Pons (tissue), 1 donor: ENCODE measurements at regions not wholly inside any gene's neighbourhood (a gene's known extent, or its start where the extent isn't known, plus 50 kb on each side); places are given as distances from the start of the nearest gene placed in this dataset.
"Not testable (repeated sequence)": the region's sequence is repeated elsewhere in the genome, so short reads cannot be mapped to it uniquely, and the experiment has no call there.

Experiments used
- DNase-seq: peaks from one replicate; pipeline ENCODE4 v3.0.0-alpha.2; 2016; ENCODE audit warnings: low spot score

- no peak for DNase-seq
Observed at GRCh38 chr2:58354230-58354629, 113.1 kb upstream of the FANCL start.

GRCh38 chr2:58350484-58350883 is 109.4 kb upstream of the FANCL start:
- no peak for DNase-seq

GRCh38 chr2:58347810-58348209 is 106.7 kb upstream of the FANCL start:
- DNase-seq: no peak

- DNase-seq: no peak
Observed at GRCh38 chr2:58341047-58341446, 99.9 kb upstream of the FANCL start.

- no peak for DNase-seq
Observed at GRCh38 chr2:58339548-58340243, 98.6 kb upstream of the FANCL start.

GRCh38 chr2:58336416-58336815 is 95.3 kb upstream of the FANCL start:
- DNase-seq: peak; percentile 25

- DNase-seq: no peak
Observed at GRCh38 chr2:58334414-58334813, 93.3 kb upstream of the FANCL start.

GRCh38 chr2:58325296-58325895 is 84.3 kb upstream of the FANCL start:
- not testable (repeated sequence) for DNase-seq

GRCh38 chr2:58319481-58319880 is 78.4 kb upstream of the FANCL start:
- DNase-seq: no peak

GRCh38 chr2:58318949-58319348 is 77.8 kb upstream of the FANCL start:
- not testable (repeated sequence) for DNase-seq

- DNase-seq: no peak
Observed at GRCh38 chr2:58313926-58314325, 72.8 kb upstream of the FANCL start.

- no peak for DNase-seq
Observed at GRCh38 chr2:58308435-58308834, 67.3 kb upstream of the FANCL start.

GRCh38 chr2:58304843-58305242 is 63.7 kb upstream of the FANCL start:
- no peak for DNase-seq

- DNase-seq: no peak
Observed at GRCh38 chr2:58299123-58299522, 58.0 kb upstream of the FANCL start.

- DNase-seq: peak; percentile 80
Observed at GRCh38 chr2:58293056-58293455, 51.9 kb upstream of the FANCL start.

- peak; percentile 45 for DNase-seq
Observed at GRCh38 chr2:58291726-58292438, 50.8 kb upstream of the FANCL start.
